Endothelial cell of umbilical vein (primary cell): ENCODE measurements at regions not wholly inside any gene's neighbourhood (a gene's known extent, or its start where the extent isn't known, plus 50 kb on each side); places are given as distances from the start of the nearest gene placed in this dataset.

ENCODE experiments used
- BruUV-seq: library from RNA; stranded (reverse); fragments of 400-500 nt; replicated peaks from 2 replicates; lab custom pipeline; 2021; lab: Mats Ljungman, UMichigan
- CTCF ChIA-PET: fragments of 300-600, 350-600 bp; sonication (Branson Sonifier 250); formaldehyde crosslinking; loops from one replicate; lab custom pipeline; 2021; ENCODE audit warnings: antibody characterized with exemption, inconsistent platforms; lab: Charles Lee
- POLR2A ChIA-PET: fragments of 300-600, 350-600 bp; sonication (Branson Sonifier 250); formaldehyde crosslinking; loops from one replicate; lab custom pipeline; 2021; ENCODE audit warnings: antibody characterized with exemption, inconsistent platforms; lab: Charles Lee
- DNase-seq: peaks from one replicate; pipeline ENCODE4 v3.0.0-alpha.2; 2011; ENCODE audit warnings: low read depth, low spot score
- FAIRE-seq: peaks from 2 replicates; lab custom pipeline; 2011; peaks lifted over from hg19 to GRCh38; lab: Jason Lieb, UNC
- H2AFZ ChIP-seq: 2 replicates; pipeline ENCODE4 v1.6.0; 2012; ENCODE audit warnings: low read depth, low read length, control low read depth, inconsistent platforms
- H3K27ac ChIP-seq: 2 replicates; pipeline ENCODE4 v1.5.1; 2011; ENCODE audit warnings: low read depth, mild to moderate bottlenecking, control low read depth, low read length, moderate library complexity; ENCODE audit not compliant: insufficient read depth
- H3K27me3 ChIP-seq, 2 experiments: 2 replicates each; pipeline versions ENCODE4 v1.6.0 to v1.6.1; 2011; ENCODE audit warnings: low read length in 2 of 2, mixed read lengths in 1 of 2; ENCODE audit not compliant: control insufficient read depth in 2 of 2, insufficient read depth in 2 of 2
- H3K36me3 ChIP-seq, 2 experiments: 2 replicates in 1 of 2; 3 replicates in 1 of 2; pipeline ENCODE4 v1.5.1; 2011; ENCODE audit warnings: low read length in 2 of 2, mild to moderate bottlenecking in 1 of 2, moderate library complexity in 1 of 2; ENCODE audit not compliant: control insufficient read depth in 2 of 2, insufficient read depth in 2 of 2; ENCODE audit errors: extremely low read depth in 1 of 2
- H3K4me1 ChIP-seq: 3 replicates; pipeline ENCODE4 v1.5.1; 2011; ENCODE audit warnings: mild to moderate bottlenecking, low read length; ENCODE audit not compliant: control insufficient read depth, insufficient read depth; ENCODE audit errors: extremely low read depth
- H3K4me2 ChIP-seq: 2 replicates; pipeline ENCODE4 v1.6.1; 2011; ENCODE audit warnings: low read length, control low read depth, mixed read lengths; ENCODE audit not compliant: insufficient read depth
- H3K4me3 ChIP-seq, 3 experiments: fragments of 200-600 bp in 1 of 3; sonication (generic), shearing (Covaris generic) in 1 of 3; replicated peaks in 1 of 3; 2 replicates each; pipeline ENCODE4 v1.5.1; 2011 to 2016; ENCODE audit warnings: control low read depth in 3 of 3, low read length in 3 of 3, mild to moderate bottlenecking in 2 of 3, inconsistent platforms in 1 of 3, low read depth in 1 of 3, moderate library complexity in 1 of 3; ENCODE audit not compliant: insufficient read depth in 1 of 3
- H3K79me2 ChIP-seq: 2 replicates; pipeline ENCODE4 v1.6.0; 2012; ENCODE audit warnings: low read length, inconsistent platforms; ENCODE audit not compliant: control insufficient read depth, insufficient read depth
- H3K9ac ChIP-seq: replicated peaks from 2 replicates; pipeline ENCODE3; 2011; ENCODE audit warnings: low read length, control low read depth; ENCODE audit not compliant: insufficient read depth; ENCODE audit errors: extremely low read depth
- H3K9me1 ChIP-seq: replicated peaks from 3 replicates; pipeline ENCODE4 v1.6.0; 2011; ENCODE audit warnings: mild to moderate bottlenecking, low read length; ENCODE audit not compliant: control insufficient read depth, insufficient read depth; ENCODE audit errors: extremely low read depth
- H3K9me3 ChIP-seq: replicated peaks from 2 replicates; pipeline ENCODE4 v1.5.1; 2012; ENCODE audit warnings: low read length, inconsistent platforms; ENCODE audit not compliant: control insufficient read depth, insufficient read depth
- H4K20me1 ChIP-seq: replicated peaks from 2 replicates; pipeline ENCODE3; 2011; ENCODE audit warnings: mild to moderate bottlenecking, low read length; ENCODE audit not compliant: control insufficient read depth, insufficient read depth; ENCODE audit errors: extremely low read depth
- EZH2 ChIP-seq: IDR thresholded peaks from 2 replicates; pipeline ENCODE4 v1.6.1; 2012; ENCODE audit warnings: borderline replicate concordance, low read depth, mild to moderate bottlenecking, moderate library complexity, low read length, inconsistent platforms; ENCODE audit not compliant: severe bottlenecking
- FOS ChIP-seq: IDR thresholded peaks from 2 replicates; pipeline ENCODE4 v1.6.1; 2011; ENCODE audit warnings: mild to moderate bottlenecking, low read length, moderate library complexity, borderline replicate concordance; ENCODE audit not compliant: insufficient read depth
- GATA2 ChIP-seq: IDR thresholded peaks from 2 replicates; pipeline ENCODE4 v1.7.0; 2011; ENCODE audit warnings: low read depth, mild to moderate bottlenecking, moderate library complexity, mixed read lengths, low read length; ENCODE audit not compliant: insufficient read length, insufficient read depth
- JUN ChIP-seq: IDR thresholded peaks from 2 replicates; pipeline ENCODE4 v1.6.1; 2011; ENCODE audit warnings: borderline replicate concordance, low read depth; ENCODE audit not compliant: insufficient read length, insufficient read depth
- MYC ChIP-seq: IDR thresholded peaks from one replicate; pipeline ENCODE4 v1.6.1; 2011; ENCODE audit warnings: mild to moderate bottlenecking, low read depth, low read length
- POLR2A ChIP-seq: IDR thresholded peaks from 2 replicates; pipeline ENCODE4 v1.6.1; 2012; ENCODE audit warnings: low read depth, mild to moderate bottlenecking, control low read depth, low read length
- POLR2AphosphoS5 ChIP-seq: IDR thresholded peaks from 2 replicates; pipeline ENCODE4 v1.6.1; 2012; ENCODE audit warnings: low read depth, mild to moderate bottlenecking, control low read depth, low read length, moderate library complexity; ENCODE audit not compliant: insufficient read depth
- dilution Hi-C: fragments of 300-500 bp; cut with MboI; formaldehyde crosslinking; loops from one replicate; pipeline ENCODE4 v1.15.0; 2019; ENCODE audit warnings: low sequenced_read_pairs; ENCODE audit not compliant: extremely low pct_ligation_motif_present
- intact Hi-C: fragments of 100-400 bp; cut with micrococcal nuclease; formaldehyde crosslinking; loops from one replicate; pipeline ENCODE4 v1.10.0; 2022
- TF ChIP-seq, protein P1 (sequence below), 2 donors: IDR thresholded peaks; 1 replicate in 1 of 2; 2 replicates in 1 of 2; pipeline ENCODE4 v1.5.1; 2011; ENCODE audit warnings: low read length in 2 of 2, mild to moderate bottlenecking in 2 of 2, moderate library complexity in 2 of 2, control low read depth in 1 of 2, inconsistent platforms in 1 of 2, low read depth in 1 of 2; ENCODE audit not compliant: insufficient read depth in 1 of 2; ENCODE audit errors: extremely low read depth in 1 of 2
- TF ChIP-seq, protein P2 (sequence below): IDR thresholded peaks from 2 replicates; pipeline ENCODE4 v1.6.1; 2011; ENCODE audit not compliant: insufficient read depth, insufficient read length

DNA sequence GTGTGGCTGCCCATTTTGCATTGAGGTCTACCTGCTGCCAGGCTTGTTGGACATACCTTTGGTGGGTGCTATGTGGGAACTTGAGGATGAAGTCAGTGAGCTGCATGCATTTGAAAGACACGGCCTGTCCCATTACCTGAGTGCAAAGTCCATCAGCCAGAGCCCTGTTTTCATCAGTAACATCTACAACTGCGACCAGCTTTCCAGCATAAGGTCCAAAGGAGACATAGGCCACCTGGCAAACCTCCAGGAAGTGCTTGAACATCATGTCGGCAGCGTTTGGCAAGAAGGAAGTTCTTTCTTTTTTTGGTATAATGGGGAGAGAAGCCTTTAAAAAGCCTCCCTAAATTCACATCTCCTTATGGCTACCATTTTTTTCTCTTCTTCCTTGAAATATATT lies 143.1 kb downstream of the FAM161A start:
- Histone ChIP-seq H3K4me3 (no peak overlapping the region), H3K4me2 (no peak overlapping the region), H3K27ac (no peak overlapping the region), H4K20me1 (no peaks in the 10 kb centered on the region), H3K9me3 (no peaks in the 10 kb centered on the region), H3K27me3 (peaks cover 0 to 4% of the 10 kb centered on the region in 2 experiments), H2AFZ (no peak overlapping the region), H3K4me1 (no peaks in the 10 kb centered on the region), H3K36me3 (no peaks in the 10 kb centered on the region), H3K79me2 (no peaks in the 10 kb centered on the region), H3K9ac (no peak overlapping the region), H3K9me1 (no peaks in the 10 kb centered on the region)
- BruUV-seq, result no TSS peak
- ChIA-PET CTCF (no interaction called here), POLR2A (no interaction called here)
- TF ChIP-seq, protein P1, sequence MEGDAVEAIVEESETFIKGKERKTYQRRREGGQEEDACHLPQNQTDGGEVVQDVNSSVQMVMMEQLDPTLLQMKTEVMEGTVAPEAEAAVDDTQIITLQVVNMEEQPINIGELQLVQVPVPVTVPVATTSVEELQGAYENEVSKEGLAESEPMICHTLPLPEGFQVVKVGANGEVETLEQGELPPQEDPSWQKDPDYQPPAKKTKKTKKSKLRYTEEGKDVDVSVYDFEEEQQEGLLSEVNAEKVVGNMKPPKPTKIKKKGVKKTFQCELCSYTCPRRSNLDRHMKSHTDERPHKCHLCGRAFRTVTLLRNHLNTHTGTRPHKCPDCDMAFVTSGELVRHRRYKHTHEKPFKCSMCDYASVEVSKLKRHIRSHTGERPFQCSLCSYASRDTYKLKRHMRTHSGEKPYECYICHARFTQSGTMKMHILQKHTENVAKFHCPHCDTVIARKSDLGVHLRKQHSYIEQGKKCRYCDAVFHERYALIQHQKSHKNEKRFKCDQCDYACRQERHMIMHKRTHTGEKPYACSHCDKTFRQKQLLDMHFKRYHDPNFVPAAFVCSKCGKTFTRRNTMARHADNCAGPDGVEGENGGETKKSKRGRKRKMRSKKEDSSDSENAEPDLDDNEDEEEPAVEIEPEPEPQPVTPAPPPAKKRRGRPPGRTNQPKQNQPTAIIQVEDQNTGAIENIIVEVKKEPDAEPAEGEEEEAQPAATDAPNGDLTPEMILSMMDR (IDR thresholded peaks at IDR 0.05; ENCODE audit: extremely low read depth in 1 of 2, insufficient read depth in 1 of 2, low read depth in 1 of 2, low read length in 2 of 2), result no peak
- no peak for TF ChIP-seq EZH2
- TF ChIP-seq, protein P2, sequence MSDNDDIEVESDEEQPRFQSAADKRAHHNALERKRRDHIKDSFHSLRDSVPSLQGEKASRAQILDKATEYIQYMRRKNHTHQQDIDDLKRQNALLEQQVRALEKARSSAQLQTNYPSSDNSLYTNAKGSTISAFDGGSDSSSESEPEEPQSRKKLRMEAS, result no peak
- no peak for TF ChIP-seq GATA2
- no peak for TF ChIP-seq POLR2AphosphoS5
- no peak for TF ChIP-seq JUN
- TF ChIP-seq MYC, result no peak
- TF ChIP-seq FOS, result no peak
- no peak for TF ChIP-seq POLR2A
- intact Hi-C loops, result no loop called here
- DNase-seq, result no peak
- FAIRE-seq, result no peak
- dilution Hi-C loops, result no loop called here
